Endothelial cell of umbilical vein (primary cell): ENCODE measurements at regions not wholly inside any gene's neighbourhood (a gene's known extent, or its start where the extent isn't known, plus 50 kb on each side); places are given as distances from the start of the nearest gene placed in this dataset.

Experiments
- CTCF ChIP-seq, 2 donors: IDR thresholded peaks; 1 replicate in 1 of 2; 2 replicates in 1 of 2; pipeline ENCODE4 v1.5.1; 2011; ENCODE audit warnings: low read length in 2 of 2, mild to moderate bottlenecking in 2 of 2, moderate library complexity in 2 of 2, control low read depth in 1 of 2, inconsistent platforms in 1 of 2, low read depth in 1 of 2; ENCODE audit not compliant: insufficient read depth in 1 of 2; ENCODE audit errors: extremely low read depth in 1 of 2
- EZH2 ChIP-seq: IDR thresholded peaks from 2 replicates; pipeline ENCODE4 v1.6.1; 2012; ENCODE audit warnings: borderline replicate concordance, low read depth, mild to moderate bottlenecking, moderate library complexity, low read length, inconsistent platforms; ENCODE audit not compliant: severe bottlenecking
- POLR2A ChIP-seq: IDR thresholded peaks from 2 replicates; pipeline ENCODE4 v1.6.1; 2012; ENCODE audit warnings: low read depth, mild to moderate bottlenecking, control low read depth, low read length
- POLR2AphosphoS5 ChIP-seq: IDR thresholded peaks from 2 replicates; pipeline ENCODE4 v1.6.1; 2012; ENCODE audit warnings: low read depth, mild to moderate bottlenecking, control low read depth, low read length, moderate library complexity; ENCODE audit not compliant: insufficient read depth

GRCh38 chr2:37786854-37787253 lies 115.4 kb upstream of the CDC42EP3 start:
- TF ChIP-seq CTCF (IDR thresholded peaks at IDR 0.05; ENCODE audit: extremely low read depth in 1 of 2, insufficient read depth in 1 of 2, low read depth in 1 of 2, low read length in 2 of 2) (no peak), EZH2 (no peak), POLR2A (no peak), POLR2AphosphoS5 (no peak)
